DMS 273 treated with DMSO at 0.1 percent for 48 hours (cell line): ENCODE measurements at regions not wholly inside any gene's neighbourhood (a gene's known extent, or its start where the extent isn't known, plus 50 kb on each side); places are given as distances from the start of the nearest gene placed in this dataset.
"Not testable (repeated sequence)": the region's sequence is repeated elsewhere in the genome, so short reads cannot be mapped to it uniquely, and the experiment has no call there.

Experiments
- DNase-seq: peaks from one replicate; lab custom pipeline; 2025; lab: John Stamatoyannopoulos, UW

DNA sequence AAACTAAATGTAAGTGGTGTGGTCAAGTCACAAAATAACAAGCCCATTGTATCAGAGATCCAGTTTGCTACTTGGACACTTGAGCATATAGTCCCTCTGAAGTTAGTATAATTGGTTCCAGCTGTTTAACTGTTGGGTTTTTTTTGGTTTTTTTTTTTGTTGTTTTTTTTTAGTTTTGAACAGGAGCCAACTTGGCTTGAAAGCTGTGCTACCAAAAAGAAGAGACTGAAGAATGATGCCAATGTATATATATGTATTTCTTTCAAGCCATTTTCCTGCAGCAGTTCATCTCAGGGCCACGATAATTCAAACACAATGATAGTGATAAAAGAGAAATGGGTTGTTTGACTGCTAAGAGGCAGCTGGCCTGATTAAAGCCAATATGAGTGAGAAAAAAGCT is 138.3 kb downstream of the PCDH18 start:
- no peak for DNase-seq

DNA sequence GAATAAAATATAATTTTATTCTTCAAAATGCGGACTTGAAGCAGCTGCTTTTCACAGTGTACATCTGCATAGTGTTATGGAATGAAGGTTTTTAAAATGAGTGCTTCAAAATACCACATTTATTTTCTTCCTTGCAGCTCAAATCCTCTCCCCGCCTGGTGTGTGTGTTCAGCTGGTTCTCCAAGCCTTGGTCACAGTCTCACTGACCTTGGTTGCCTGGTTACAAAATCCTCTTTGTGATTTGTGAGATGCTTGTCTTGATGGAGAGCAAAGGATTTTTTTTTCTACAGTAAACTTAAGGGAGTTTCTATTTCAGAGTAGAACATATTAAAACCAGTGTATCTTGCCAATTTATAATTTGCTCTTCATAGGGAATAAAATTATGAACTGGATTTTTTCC is 139.2 kb downstream of the PCDH18 start:
- no peak for DNase-seq

DNA sequence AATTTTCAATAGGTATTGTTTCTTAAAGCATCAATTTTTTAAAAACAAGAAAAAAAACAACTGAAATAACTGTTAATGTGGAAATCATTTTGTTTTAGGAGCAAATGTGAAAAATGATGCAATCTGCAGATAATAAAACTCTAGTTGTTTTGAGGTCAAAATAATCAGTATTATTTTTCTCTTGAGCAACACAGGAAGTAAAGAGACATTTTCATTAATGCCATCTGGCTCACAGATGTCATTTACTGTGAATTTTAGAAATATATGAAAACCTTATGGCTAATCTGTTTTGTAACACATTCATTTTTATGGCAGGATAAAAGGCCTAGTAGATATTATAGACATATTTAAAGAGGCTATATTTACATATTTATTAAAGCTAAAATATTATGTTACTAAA is 141.6 kb downstream of the PCDH18 start:
- DNase-seq: no peak

DNA sequence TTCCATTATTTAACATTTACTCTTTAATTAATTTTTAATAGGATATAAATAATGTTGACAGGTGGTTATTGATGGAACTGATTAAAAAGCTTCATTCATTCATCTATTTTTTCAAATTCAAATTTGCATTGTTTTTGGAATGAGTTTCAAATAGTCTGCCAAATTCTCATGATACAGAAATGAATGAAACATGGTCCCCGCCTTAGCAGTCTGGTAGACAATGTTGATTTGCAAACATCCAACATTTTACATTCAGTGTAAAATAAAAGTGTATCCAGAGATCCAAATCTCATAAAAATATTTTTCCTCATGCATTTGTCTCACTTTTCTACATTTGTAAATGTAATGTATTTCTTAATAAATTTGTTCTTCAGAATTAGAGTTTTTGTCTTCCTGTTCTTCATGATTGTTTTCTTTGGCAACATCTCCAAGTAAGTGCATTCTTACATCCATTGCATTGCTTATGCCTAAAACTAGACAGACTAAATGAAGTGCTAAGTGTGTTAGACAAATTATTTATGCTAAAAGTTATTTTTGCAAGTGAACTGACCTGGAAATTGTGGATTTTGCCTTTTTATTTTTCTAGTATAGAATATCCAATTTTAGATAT is 142.3 kb downstream of the PCDH18 start:
- DNase-seq: no peak

DNA sequence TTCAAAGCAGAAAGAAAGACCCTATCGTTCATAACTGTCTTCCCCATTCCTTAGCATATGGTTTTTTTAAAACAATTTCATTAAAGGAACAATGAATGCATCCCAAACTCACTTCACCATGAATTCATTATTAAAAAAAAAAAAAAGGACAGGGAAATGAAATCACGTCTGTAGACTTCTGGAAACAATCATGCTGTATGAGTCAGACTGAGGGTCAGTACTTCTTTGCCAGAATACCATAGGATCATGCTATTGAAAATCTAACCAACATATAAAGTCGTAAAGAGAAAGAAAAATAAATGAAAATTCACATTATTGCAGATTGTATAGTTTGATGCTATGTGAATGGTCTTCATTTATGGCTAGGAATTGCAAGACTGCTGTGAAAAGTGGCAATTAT is 144.4 kb downstream of the PCDH18 start:
- no peak for DNase-seq

DNA sequence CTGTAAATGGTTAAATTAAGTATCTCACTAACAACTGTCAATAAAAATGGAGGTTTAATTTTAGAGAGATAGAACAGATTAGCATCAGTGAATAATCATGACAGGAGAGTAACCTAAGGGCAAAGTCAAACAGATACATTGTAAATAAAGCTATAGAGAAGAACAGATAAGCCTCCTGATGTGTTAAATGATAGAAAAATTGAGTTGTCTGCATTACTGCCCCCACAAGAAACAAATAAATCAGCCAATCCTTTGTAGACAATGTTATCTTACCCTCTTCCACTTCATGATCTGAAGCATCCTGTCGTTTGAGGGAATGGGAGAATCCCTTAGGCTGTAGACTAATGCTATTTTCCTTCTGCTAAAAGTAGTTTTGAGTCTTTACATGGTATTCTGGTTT is 147.8 kb downstream of the PCDH18 start:
- no peak for DNase-seq

DNA sequence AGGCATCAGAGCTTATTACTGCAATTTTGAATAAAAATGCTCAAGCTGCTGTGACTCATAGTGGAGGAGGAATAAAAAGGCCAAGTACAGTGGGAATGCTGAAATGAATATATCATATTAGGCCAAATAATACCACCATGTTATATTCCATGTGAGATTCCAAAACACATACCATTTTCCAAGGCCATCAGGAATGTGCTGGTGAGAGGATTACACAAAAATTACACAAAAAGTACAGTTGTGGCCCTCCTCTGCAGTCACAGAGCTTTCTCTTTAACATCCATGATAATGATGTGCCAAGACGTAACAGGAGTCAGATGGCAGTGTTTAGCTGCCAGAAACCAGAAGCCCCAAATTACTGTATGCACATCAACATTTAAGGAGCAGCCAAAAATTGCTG is 153.5 kb downstream of the PCDH18 start:
- DNase-seq: no peak

DNA sequence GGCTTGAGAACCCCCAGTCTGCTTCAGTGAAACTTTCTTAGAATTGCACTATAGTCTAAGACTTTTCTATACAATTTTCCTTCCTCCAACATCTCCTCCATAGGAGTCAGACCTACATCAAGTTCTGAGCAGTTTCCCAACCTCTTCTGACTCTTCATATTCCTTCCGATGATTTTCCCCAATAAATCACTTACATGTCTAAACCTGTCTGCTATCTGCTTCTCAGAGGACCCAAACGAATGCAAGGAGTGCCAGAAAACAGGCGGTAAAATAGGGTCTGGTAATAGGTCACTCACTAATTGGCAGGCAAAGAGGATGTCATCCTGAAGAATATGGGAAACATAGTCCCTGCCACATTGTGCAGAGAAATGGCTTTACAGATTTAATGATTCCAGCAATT is 153.9 kb downstream of the PCDH18 start:
- no peak for DNase-seq

DNA sequence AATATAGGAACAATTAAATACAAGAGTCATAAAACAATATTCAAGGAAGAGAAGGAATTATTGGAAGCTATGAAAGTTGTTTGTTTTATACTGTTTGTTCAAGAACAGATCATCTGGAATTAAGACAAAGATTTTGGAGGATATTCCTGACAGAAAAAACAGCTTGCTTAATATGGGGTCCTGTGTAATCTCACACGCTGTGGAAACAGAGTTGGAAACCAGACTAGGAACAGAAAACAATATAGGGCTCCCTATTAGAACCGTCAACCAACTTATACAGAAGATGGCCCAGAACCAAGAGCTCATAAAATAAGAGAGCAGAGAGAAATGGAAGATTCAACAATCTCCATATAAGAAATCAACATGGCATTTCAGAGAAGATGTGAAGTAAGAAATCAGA is 156.0 kb downstream of the PCDH18 start:
- DNase-seq: no peak

DNA sequence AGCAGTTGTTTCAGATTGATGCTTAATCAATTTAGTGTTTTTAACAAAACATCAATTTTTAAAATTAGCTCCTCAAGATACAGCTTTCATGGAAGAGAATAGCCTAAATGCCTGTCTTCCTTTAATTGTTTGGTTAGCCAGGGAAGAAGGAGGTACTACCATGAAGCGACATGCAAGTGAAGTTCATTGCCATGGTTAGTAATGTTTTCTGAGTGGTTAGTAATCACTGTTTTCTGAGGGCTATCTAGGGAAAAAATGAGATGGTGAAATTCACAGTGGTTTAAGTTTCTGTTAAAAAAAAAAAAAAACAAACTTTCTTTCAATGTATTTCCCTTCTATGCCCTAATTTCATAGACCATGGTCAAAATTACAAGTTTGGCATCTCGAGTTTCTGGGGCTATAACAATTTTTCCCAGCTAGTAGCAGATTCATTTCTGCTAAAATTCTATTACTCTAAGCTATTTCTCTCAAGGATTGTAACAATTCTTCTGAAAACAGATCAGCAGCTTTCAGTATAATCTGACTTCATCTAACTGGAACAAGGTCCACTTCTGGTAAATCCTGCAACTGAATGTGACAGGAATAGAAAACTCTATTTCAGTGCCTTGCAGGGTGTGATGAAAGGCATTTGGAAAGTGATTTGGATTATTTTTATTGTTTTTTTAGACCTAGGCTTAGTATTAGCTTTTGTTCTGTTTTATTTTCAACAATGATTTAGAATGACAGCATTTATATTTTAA is 157.0 kb downstream of the PCDH18 start:
- DNase-seq: no peak

DNA sequence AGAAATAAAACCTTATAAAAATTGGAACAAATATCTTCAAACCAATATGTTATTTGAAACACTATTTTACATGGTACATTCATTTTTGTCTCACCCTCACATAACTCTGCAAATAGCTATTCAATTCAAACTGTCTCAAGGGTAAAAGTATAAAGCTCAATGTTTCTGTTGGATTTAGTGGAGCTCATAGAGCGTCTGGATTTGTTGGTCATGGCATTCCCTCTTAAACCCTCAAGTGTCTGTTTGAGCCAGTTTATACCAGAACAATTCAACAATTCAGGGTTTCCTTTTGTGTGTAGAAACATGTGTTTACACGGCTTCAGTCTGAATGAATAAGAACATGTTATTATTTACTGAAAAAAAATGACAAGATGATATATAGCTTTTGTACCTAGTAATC is 161.6 kb downstream of the PCDH18 start:
- no peak for DNase-seq

DNA sequence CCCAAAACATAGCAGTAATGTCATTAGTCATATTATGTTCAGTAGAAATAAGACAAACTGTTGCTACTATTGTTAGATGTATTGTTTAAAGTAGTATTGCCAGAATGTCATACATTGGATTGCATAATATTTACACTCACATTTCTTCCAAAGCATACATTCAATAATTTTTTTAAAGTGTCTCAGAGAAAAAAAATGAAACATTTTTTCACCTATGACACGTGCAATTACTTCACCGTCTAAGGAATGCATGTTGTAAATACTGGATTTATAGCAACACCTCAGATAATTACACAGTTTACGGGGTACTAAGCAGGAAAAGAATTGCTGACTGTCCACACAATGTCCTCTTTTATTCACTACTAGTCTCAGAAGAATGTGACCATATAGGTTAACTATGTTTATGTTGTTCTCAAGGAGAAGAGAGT is 162.1 kb downstream of the PCDH18 start:
- no peak for DNase-seq

DNA sequence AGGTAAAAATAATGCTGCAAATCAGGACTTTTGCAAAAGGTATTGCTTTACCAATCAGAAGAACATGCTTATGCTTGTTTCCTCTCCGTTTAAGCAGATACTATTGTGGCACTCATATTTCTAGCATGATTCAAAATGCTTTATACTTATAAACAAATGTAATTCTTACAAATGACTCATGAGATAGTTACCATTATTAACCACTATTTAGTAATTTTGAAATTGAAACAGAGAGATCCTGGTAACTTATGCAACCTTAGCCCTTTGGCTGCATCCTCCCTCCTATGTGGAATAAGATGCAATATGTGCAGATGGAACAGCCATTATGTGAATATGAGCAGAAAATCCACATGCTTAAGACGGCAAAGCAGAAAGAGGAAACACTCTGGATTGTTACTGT is 164.7 kb downstream of the PCDH18 start:
- no peak for DNase-seq

DNA sequence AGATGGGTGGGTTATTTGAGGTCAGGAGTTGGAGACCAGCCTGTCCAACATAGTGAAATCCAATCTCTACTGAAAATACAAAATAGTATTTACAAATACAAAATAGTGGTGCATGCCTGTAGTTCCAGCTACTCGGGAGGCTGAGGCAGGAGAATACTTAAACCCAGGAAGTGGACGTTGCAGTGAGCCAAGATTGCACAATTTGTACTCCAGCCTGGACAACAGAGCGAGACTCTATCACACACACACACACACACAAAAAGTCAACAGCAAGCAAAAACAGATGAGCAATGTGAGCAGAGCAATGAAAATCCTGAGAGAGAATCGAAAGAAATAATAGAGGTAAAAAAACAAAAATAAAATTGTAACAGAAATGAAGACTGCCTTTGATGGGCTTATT is 168.8 kb downstream of the PCDH18 start:
- DNase-seq: no peak

DNA sequence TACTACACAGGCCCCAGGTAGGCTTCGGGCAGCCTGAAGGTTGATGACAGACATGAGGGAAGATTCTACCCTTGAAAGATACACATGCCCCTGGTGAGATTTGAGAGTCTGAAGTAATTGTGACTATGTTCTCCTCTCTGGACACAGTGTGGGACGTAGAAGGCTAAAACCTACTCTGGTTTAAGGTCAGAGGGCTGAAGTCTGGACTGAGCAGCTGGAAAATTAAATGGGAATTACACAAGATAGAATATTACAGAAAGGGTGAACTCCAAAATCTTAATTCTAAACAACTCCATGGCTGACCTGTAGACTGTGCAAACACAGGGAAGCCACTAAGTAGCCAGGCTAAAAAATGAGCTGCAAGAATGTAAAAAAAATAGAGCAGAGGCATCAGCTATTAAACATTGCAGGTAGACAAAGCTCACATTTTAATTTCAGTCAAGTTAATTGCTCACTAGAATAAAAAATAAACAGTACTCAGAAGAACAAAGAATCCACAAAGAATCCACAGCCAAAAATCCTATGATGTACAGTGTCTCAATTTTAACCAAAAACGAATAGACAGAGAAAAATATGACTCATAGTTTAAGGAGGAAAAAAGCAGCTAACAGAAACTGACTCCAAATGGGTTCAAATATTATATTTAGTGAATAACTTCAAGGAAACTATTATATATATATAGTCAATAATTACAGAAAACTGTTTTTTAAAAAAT is 170.4 kb downstream of the PCDH18 start:
- DNase-seq: no peak

DNA sequence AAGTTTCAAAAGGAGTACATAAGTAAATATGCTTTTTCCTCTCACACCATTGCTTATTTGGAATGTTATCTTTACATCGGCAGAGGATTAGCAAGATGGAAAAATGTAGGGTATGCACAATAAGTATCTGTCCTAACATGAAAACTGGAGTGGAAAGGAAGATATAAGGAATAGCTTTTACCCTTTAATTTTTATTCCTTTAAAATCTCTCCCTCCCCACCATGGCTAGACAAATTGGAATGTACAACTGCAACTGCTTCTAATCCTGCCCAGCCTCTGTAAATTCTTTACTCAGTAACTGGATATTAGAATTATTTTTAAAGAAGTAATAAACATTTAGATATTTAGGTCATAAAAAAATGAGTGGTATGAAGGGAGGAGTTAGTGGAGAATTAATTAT is 171.5 kb downstream of the PCDH18 start:
- no peak for DNase-seq

DNA sequence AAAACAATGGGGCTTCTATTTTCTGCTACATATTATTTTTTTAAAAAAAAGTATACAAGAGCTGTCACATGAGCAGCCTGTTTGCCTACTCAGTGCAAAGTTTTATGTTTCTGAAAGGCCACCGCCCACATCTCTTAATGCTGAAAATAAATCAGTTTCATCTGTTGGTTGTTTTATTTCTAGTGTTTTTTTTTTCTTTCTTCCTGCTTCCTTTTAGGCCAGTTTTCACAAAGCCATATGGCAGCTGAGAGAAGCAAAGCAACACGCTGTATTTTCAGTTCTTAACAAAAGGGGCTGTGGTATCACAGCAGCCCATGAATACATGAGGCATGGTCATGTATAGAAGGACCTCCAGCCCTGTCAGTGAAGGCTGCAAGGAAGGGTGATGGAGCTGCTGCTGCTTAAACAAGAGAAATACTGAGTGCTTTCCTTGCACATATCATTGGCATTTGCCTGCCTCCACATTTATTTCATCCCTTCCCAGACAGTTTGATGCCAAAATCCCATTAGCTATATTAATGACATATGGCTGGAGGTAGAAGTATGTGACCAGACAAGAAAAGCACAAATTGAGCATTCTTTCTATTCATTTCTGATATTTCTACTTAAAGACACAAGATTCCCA is 172.5 kb downstream of the PCDH18 start:
- no peak for DNase-seq

DNA sequence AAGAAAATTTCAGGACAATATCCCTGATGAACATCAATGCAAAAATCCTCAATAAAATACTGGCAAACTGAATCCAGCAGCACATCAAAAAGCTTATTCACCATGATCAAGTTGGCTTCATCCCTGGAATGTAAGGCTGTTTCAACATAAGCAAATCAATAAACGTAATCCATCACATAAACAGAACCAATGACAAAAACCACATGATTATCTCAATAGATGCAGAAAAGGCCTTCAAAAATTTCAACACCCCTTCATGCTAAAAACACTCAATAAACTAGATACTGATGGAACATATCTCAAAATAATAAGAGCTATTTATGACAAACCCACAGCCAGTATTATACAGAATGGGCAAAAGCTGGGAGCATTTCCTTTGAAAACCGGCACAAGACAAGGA is 177.7 kb downstream of the PCDH18 start:
- not testable (repeated sequence) for DNase-seq

DNA sequence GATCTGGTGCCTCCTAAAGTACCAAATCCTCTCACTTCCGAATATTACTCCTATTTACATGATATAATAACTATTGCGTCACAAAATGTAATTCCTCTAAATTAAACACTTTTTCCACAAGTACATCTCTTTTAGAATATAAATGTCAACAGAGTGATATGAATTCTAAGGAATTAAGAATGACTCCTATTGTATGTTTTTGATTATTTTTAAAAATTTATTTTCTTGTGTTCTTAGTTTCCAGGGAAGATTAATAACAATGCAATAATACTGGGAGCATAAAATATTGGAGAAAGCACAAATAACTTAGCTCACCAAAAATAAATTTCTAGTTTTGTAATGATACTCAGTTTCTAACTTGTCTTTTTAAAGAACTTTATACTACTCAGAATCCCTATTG is 184.9 kb downstream of the PCDH18 start:
- no peak for DNase-seq

DNA sequence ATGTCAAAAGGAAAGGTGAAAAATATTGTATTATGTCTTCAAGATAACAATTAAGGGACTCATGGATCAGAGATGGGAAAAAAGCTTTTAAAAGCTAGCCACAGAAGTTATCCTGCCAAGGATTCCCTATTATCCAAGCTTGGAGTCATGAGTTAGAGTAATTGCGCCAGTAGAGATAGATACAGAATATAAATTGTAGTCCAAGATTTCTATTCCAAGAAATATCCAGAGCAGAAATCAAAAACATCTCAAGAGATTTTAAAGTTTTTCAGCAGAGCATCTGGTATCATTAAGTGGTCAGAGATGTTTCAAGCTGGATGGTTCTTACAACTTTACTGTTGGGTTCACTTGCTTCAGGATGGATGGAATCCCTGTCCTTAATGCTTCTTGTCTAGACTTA is 186.7 kb downstream of the PCDH18 start:
- no peak for DNase-seq

DNA sequence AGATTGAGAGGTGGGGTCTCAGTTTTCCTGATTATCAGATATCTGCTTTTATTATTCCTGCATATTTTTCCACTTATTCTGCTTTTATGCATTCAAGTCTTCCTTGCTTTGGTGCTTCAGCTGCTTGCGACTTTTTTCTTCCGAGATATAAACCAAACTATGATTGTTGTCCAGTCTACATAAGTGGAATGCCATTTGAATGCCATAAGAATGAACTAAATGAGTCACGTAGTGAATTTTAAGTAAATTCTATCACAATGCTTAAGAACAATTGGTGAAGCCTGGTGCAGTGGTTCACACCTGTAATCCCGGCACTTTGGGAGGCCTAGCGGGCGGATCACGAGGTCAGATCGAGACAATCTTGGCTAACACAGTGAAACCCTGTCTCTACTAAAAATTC is 189.1 kb downstream of the PCDH18 start:
- DNase-seq: no peak

DNA sequence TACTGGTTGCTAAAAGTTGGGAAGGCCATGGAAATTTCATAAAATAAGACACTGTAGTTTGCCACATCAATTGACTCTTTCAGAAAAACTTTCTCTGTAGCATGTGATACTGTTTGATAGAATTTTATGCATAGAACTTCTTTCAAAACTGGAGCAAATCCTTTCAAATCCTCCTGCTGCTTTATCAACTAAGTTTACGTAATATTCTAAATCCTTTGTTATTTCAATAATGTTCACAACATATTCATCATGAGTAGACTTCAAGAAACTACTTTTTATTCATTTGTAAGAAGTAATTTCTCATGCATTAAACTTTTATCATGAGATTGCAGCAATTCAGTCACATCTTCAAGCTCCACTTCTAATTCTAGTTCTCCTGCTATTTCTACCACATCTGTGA is 199.3 kb downstream of the PCDH18 start:
- no peak for DNase-seq

DNA sequence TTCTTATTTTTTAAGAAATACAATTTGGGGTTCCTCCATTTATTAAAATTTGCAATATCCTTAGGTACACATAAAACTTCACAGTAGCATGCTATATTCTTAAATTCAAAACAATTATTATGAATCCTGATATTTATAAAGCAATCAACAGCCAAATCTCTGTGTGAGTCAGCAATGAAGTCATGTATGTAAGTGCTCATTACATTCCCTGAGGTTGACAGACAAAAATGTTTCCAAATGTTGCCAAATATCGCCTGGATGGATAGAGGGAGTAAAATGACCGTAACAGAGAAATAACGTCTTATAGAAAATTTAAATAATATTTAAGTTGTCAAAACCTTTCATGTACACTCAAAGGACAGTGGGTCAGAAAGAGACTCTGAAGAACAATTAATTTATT is 220.0 kb downstream of the PCDH18 start:
- DNase-seq: no peak
